Fibroblast of mammary gland (primary cell): ENCODE measurements at regions not wholly inside any gene's neighbourhood (a gene's known extent, or its start where the extent isn't known, plus 50 kb on each side); places are given as distances from the start of the nearest gene placed in this dataset.

ENCODE experiments used
- DNase-seq: peaks from one replicate; pipeline ENCODE4 v3.0.0-alpha.2; 2010; ENCODE audit warnings: low read depth
- H3K4me3 ChIP-seq: 2 replicates; pipeline ENCODE4 v1.5.1; 2011; ENCODE audit warnings: low read depth, mild to moderate bottlenecking, low read length, moderate library complexity; ENCODE audit not compliant: control insufficient read depth
- TF ChIP-seq, protein P1 (sequence below): conservative IDR thresholded peaks from 2 replicates; pipeline ENCODE4 v1.5.1; 2011; ENCODE audit warnings: low read depth, low read length, inconsistent platforms; ENCODE audit not compliant: control insufficient read depth, insufficient read depth

DNA sequence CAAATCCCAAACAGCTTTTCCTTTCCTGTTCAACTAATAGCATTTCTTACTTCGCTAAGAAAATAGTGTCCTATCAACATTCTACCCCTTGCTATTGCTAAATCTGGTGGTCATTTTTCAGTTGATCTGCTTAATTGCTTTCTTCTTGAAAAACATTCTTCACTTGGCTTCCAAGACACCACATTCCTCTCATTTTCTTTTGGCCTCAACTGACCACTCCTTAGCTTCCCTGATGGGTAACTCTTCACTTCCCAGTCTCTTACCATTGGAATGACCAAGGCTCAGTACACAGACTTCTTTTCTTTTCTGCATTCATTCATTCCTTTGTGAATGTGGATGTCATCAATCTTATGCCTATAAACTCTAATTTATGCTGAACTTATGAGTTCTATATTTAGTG, 230.8 kb upstream of the CDH2 start:
- TF ChIP-seq, protein P1, sequence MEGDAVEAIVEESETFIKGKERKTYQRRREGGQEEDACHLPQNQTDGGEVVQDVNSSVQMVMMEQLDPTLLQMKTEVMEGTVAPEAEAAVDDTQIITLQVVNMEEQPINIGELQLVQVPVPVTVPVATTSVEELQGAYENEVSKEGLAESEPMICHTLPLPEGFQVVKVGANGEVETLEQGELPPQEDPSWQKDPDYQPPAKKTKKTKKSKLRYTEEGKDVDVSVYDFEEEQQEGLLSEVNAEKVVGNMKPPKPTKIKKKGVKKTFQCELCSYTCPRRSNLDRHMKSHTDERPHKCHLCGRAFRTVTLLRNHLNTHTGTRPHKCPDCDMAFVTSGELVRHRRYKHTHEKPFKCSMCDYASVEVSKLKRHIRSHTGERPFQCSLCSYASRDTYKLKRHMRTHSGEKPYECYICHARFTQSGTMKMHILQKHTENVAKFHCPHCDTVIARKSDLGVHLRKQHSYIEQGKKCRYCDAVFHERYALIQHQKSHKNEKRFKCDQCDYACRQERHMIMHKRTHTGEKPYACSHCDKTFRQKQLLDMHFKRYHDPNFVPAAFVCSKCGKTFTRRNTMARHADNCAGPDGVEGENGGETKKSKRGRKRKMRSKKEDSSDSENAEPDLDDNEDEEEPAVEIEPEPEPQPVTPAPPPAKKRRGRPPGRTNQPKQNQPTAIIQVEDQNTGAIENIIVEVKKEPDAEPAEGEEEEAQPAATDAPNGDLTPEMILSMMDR = no peak
- no peak for DNase-seq

DNA sequence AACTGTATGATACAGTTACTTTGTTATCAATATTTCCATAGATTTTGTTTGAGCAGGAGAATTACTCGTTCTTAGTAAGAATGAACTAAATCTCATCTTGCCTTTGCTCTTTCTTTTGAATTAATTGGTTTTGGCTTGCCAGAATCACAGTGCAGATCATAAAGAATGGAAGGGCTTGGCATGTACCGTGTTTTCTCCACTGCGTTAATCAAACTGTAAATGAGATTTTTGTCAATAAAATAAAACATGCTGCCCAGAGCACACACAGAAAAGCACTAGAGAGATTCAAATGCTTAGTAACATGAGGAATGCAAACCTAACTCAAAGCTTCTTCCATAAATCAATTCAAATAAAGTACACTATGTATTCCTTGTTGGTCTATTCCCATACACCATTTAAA, 229.6 kb upstream of the CDH2 start:
- no peak for DNase-seq
- H3K4me3 ChIP-seq = no peak overlapping the region
- TF ChIP-seq, protein P1 = no peak

More for the DNA sequence above, 230.8 kb upstream of the CDH2 start:
- no peak overlapping the region for H3K4me3 ChIP-seq

DNA sequence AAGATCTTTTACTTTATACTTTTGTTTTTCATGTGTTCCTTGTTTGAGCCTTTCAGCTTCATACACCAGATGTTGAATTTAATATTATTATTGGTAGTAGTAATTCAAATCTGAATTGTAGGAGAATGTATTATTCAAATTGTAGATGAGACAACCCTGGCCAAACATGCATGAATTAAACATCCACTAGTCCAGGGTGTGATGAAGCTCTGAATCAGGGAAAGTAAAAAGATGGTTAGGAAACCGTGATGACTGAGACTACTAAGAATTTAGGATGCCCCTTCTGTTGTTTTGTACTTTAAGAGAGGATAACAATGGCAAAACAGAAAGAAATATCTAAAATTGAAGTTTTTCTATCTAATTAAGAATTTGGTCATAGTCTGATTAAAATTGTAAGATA, 227.8 kb upstream of the CDH2 start:
- DNase-seq = no peak
- no peak overlapping the region for H3K4me3 ChIP-seq
- TF ChIP-seq, protein P1 = no peak

DNA sequence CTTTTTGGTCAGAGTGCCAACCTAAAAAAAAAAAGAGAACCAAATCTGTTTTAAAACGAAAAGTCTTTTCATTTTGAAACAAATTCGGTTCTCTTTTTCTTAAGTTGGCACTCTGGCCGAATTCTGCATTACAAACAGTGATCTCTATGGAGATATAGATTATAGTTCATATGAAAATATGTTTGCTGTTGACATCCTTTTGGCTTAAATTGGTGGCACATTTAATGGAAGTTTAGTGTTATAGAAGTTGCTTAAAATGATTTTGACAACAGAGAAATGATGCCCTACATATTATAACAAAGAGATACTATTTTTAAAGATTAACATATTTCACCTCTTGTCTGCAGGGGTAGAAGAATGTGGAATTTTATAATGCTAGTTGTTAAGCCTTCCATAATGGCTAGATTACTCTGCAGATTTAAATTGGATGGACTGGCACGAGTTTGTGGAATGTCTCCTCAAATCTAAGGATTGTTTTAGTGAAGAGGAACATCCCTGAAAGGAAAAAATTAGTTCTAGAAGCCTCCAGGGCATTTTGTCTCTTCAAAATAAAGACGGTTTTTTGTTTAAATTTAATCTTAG, 222.9 kb upstream of the CDH2 start:
- no peak overlapping the region for H3K4me3 ChIP-seq
- DNase-seq = no peak
- TF ChIP-seq, protein P1 = no peak

DNA sequence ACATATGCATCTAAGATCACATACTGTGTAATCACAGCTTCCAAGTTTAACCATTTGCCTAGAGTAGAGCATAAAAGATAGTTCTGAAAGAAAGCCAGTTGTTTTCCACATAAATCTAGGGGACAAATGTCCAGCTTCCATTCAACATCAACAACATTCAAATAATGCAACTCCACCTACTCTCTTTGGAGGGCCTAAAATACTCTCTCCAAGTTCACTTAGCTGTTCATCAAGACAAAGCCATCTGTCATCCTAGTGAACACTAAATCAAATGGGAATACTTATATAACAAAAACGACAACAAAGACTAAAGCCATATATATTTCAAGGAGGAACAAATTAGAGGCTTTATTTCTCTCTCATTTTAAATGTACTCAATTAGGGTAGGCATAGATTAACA, 221.5 kb upstream of the CDH2 start:
- TF ChIP-seq, protein P1 = no peak
- H3K4me3 ChIP-seq = no peak overlapping the region
- no peak for DNase-seq

DNA sequence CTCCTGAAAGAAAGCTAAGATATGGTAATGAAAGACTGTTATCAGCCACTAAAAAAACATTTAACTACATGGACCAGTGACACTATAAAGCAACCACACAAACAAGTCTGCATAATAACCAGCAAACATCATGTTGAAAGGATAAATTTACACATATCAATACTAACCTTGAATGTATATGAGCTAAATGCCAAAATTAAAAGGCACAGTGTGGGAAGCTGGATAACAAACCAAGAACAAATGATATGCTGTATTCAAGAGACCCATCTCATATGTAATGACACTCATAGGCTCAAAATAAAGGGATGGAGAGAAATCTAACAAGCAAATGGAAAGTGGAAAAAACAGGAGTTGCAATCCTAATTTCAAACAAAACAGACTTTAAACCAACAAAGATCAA, 213.1 kb upstream of the CDH2 start:
- no peak for DNase-seq
- H3K4me3 ChIP-seq = no peak overlapping the region
- TF ChIP-seq, protein P1 = no peak

DNA sequence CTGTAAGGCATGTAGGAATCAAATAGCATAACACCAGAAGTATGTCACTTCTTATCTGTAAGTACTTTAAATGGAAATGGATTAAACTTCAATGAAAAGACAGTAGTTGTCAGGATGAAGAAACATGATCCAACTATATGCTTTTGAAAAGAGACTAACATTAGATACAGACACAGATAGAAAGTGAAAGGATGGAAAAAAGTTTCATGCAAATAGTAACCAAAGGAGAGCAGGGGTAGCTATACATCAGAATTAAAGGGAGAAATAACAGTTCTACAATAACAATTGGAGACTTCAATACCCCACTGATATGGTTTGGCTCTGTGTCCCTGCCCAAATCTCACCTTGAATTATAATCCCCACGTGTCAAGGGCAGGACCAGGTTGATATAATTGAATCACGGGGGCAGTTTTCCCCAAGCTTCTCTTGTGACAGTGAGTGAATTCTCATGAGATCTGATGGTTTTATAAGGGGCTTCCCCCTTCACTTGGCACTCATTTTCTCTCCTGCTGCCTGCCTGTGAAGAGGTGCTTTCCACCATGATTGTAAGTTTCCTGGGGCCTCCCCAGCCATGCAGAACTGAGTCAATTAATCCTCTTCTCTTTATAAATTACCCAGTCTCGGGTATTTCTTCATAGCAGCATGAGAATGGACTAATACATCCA, 205.4 kb upstream of the CDH2 start:
- no peak for DNase-seq
- H3K4me3 ChIP-seq = no peak overlapping the region
- TF ChIP-seq, protein P1 = no peak
